ENCODE measurements at regions not wholly inside any gene's neighbourhood (a gene's known extent, or its start where the extent isn't known, plus 50 kb on each side); places are given as distances from the start of the nearest gene placed in this dataset.

- Histone ChIP-seq H3K9ac (ENCODE audit: low read depth in 1 of 2, low read length in 2 of 2) (no peak overlapping the region), H3K9me3 (ENCODE audit: control insufficient read depth in 4 of 4, low read length in 3 of 4) (no peaks in the 10 kb centered on the region), H3K27ac (ENCODE audit: low read depth in 1 of 2, low read length in 2 of 2) (no peak overlapping the region), H3K4me1 (ENCODE audit: control insufficient read depth in 4 of 4, insufficient read depth in 4 of 4, low read length in 3 of 4) (no peaks in the 10 kb centered on the region), H3K4me3 (ENCODE audit: low read depth in 1 of 3, low read length in 3 of 3) (no peak overlapping the region), H3K36me3 (ENCODE audit: control insufficient read depth in 4 of 4, insufficient read depth in 3 of 4, low read depth in 1 of 4, low read length in 3 of 4) (no peaks in the 10 kb centered on the region), H3K27me3 (ENCODE audit: control insufficient read depth in 4 of 4, insufficient read depth in 4 of 4, low read length in 3 of 4) (no peaks in the 10 kb centered on the region)
- DNase-seq (ENCODE audit: low spot score): no peak
- TF ChIP-seq JUND (IDR thresholded peaks at IDR 0.05) (no peak), HNF4A (conservative IDR thresholded peaks at IDR 0.05) (no peak), CTCF (IDR thresholded peaks at IDR 0.05; ENCODE audit: low read depth, low read length, missing input control) (no peak), EGR1 (IDR thresholded peaks at IDR 0.05; ENCODE audit: low read depth in 2 of 2) (no peak), RXRA (IDR thresholded peaks at IDR 0.05) (no peak), TAF1 (conservative IDR thresholded peaks at IDR 0.05) (no peak)
- WGBS: 60% methylated on average over 3 of the region's 3 CpGs
Observed at GRCh38 chr11:45597097-45597496, 68.3 kb downstream of the CHST1 start.

GRCh38 chr11:45596571-45596970, 68.9 kb downstream of the CHST1 start:
- Histone ChIP-seq H3K36me3 (ENCODE audit: control insufficient read depth in 4 of 4, insufficient read depth in 3 of 4, low read depth in 1 of 4, low read length in 3 of 4) (no peaks in the 10 kb centered on the region), H3K9ac (ENCODE audit: low read depth in 1 of 2, low read length in 2 of 2) (no peak overlapping the region), H3K4me3 (ENCODE audit: low read depth in 1 of 3, low read length in 3 of 3) (no peak overlapping the region), H3K9me3 (ENCODE audit: control insufficient read depth in 4 of 4, low read length in 3 of 4) (no peaks in the 10 kb centered on the region), H3K4me1 (ENCODE audit: control insufficient read depth in 4 of 4, insufficient read depth in 4 of 4, low read length in 3 of 4) (no peaks in the 10 kb centered on the region), H3K27me3 (ENCODE audit: control insufficient read depth in 4 of 4, insufficient read depth in 4 of 4, low read length in 3 of 4) (no peaks in the 10 kb centered on the region), H3K27ac (ENCODE audit: low read depth in 1 of 2, low read length in 2 of 2) (no peak overlapping the region)
- 66% methylated on average over 6 of the region's 6 CpGs for WGBS
- DNase-seq (ENCODE audit: low spot score): no peak
- TF ChIP-seq RXRA (IDR thresholded peaks at IDR 0.05) (no peak), FOXA1 (IDR thresholded peaks at IDR 0.05) (no peak), ZBTB33 (IDR thresholded peaks at IDR 0.05) (no peak), HNF4A (conservative IDR thresholded peaks at IDR 0.05) (no peak), ATF3 (IDR thresholded peaks at IDR 0.05) (no peak)

- no peaks in the 10 kb centered on the region for H3K27me3 ChIP-seq (ENCODE audit: control insufficient read depth in 4 of 4, insufficient read depth in 4 of 4, low read length in 3 of 4)
- 94% methylated on average over 4 of the region's 4 CpGs for WGBS
- TF ChIP-seq ZBTB33 (IDR thresholded peaks at IDR 0.05) (no peak), YY1 (IDR thresholded peaks at IDR 0.05) (no peak), MAX (IDR thresholded peaks at IDR 0.05) (no peak), REST (IDR thresholded peaks at IDR 0.05) (no peak), ATF3 (IDR thresholded peaks at IDR 0.05) (no peak), RXRA (IDR thresholded peaks at IDR 0.05) (no peak), CTCF (IDR thresholded peaks at IDR 0.05; ENCODE audit: low read depth, low read length, missing input control) (no peak), GABPA (IDR thresholded peaks at IDR 0.05 in 1 of 2, conservative IDR thresholded peaks at IDR 0.05 in 1 of 2) (no peak)
- H3K4me3 ChIP-seq (ENCODE audit: low read depth in 1 of 3, low read length in 3 of 3): no peak overlapping the region
- no peak for DNase-seq (ENCODE audit: low spot score)
- no peak overlapping the region for H3K9ac ChIP-seq (ENCODE audit: low read depth in 1 of 2, low read length in 2 of 2)
- H3K27ac ChIP-seq (ENCODE audit: low read depth in 1 of 2, low read length in 2 of 2): no peak overlapping the region
- no peaks in the 10 kb centered on the region for H3K9me3 ChIP-seq (ENCODE audit: control insufficient read depth in 4 of 4, low read length in 3 of 4)
- H3K36me3 ChIP-seq (ENCODE audit: control insufficient read depth in 4 of 4, insufficient read depth in 3 of 4, low read depth in 1 of 4, low read length in 3 of 4): no peaks in the 10 kb centered on the region
- no peaks in the 10 kb centered on the region for H3K4me1 ChIP-seq (ENCODE audit: control insufficient read depth in 4 of 4, insufficient read depth in 4 of 4, low read length in 3 of 4)
Observed at GRCh38 chr11:45593992-45594391, 71.4 kb downstream of the CHST1 start.

All from liver (tissue), 8 donors.